MCF 10A (cell line): ENCODE measurements at regions not wholly inside any gene's neighbourhood (a gene's known extent, or its start where the extent isn't known, plus 50 kb on each side); places are given as distances from the start of the nearest gene placed in this dataset.

ENCODE experiments used
- BruUV-seq: library from RNA; stranded (reverse); fragments of 400-500 nt; replicated peaks from 2 replicates; lab custom pipeline; 2021; lab: Mats Ljungman, UMichigan
- CTCF ChIA-PET: fragments of 300-600 bp; sonication (Branson Sonifier 250); formaldehyde crosslinking; extraction: SDS; loops from one replicate; lab custom pipeline; 2021; ENCODE audit warnings: antibody characterized with exemption, inconsistent platforms; lab: Yijun Ruan, JAX
- POLR2A ChIA-PET: fragments of 300-600, 350-650 bp; sonication (Branson Sonifier 250); formaldehyde crosslinking; extraction: SDS; loops from one replicate; lab custom pipeline; 2020; ENCODE audit warnings: antibody characterized with exemption, inconsistent platforms; lab: Yijun Ruan, JAX
- DNase-seq: peaks from one replicate; pipeline ENCODE4 v3.0.0-alpha.2; 2018; ENCODE audit not compliant: unreplicated experiment
- H3K27ac Mint-ChIP-seq: one replicate; pipeline ENCODE4 v1.8.0; 2022; ENCODE audit warnings: mild to moderate bottlenecking, low read depth, mixed read lengths; ENCODE audit not compliant: unreplicated experiment
- H3K27me3 Mint-ChIP-seq: one replicate; pipeline ENCODE4 v1.8.0; 2022; ENCODE audit warnings: mixed read lengths; ENCODE audit not compliant: insufficient read depth, unreplicated experiment
- H3K36me3 Mint-ChIP-seq: one replicate; pipeline ENCODE4 v1.8.0; 2022; ENCODE audit warnings: mild to moderate bottlenecking, moderate library complexity, mixed read lengths; ENCODE audit not compliant: insufficient read depth, unreplicated experiment
- H3K4me1 Mint-ChIP-seq: one replicate; pipeline ENCODE4 v1.8.0; 2022; ENCODE audit warnings: mixed read lengths; ENCODE audit not compliant: insufficient read depth, unreplicated experiment
- H3K4me3 Mint-ChIP-seq: one replicate; pipeline ENCODE4 v1.8.0; 2022; ENCODE audit warnings: mild to moderate bottlenecking, moderate library complexity, mixed read lengths; ENCODE audit not compliant: unreplicated experiment
- H3K9me3 Mint-ChIP-seq: one replicate; pipeline ENCODE4 v1.8.0; 2022; ENCODE audit warnings: mixed read lengths; ENCODE audit not compliant: unreplicated experiment
- CTCF ChIP-seq: fragments of 200-600 bp; IDR thresholded peaks from one replicate; pipeline ENCODE4 v1.8.0; 2022; ENCODE audit warnings: antibody characterized with exemption, mild to moderate bottlenecking; ENCODE audit not compliant: unreplicated experiment
- intact Hi-C: fragments of 100-400 bp; cut with micrococcal nuclease; formaldehyde crosslinking; loops from 2 replicates; pipeline ENCODE4 v1.14.1; 2022

- peaks cover 7% of the 10 kb centered on the region for H3K9me3 Mint-ChIP-seq
- peaks cover 26% of the 10 kb centered on the region for H3K27me3 Mint-ChIP-seq
- CTCF ChIA-PET = interaction anchor here (0.6 to 1.3 kb wide), 4 partner anchors 10 to 39 kb away, joined by 3 to 10 read pairs (median 3); no protein-coding TSS in a partner anchor
- BruUV-seq = no TSS peak
- H3K4me3 Mint-ChIP-seq = no peak overlapping the region
- intact Hi-C loops = no loop called here
- TF ChIP-seq CTCF = no peak
- peak; percentile 27 for DNase-seq
- POLR2A ChIA-PET = interaction anchor here (0.6 to 6.4 kb wide), 18 partner anchors 10 to 492 kb away, joined by 3 to 215 read pairs (median 4); partner anchors contain the start of gene MAOA
- H3K4me1 Mint-ChIP-seq = peaks cover 12% of the 10 kb centered on the region
- no peak overlapping the region for H3K27ac Mint-ChIP-seq
- no peaks in the 10 kb centered on the region for H3K36me3 Mint-ChIP-seq
These were observed 63.5 kb upstream of the MAOA start for GRCh38 chrX:43592597-43592996.

- TF ChIP-seq CTCF = no peak
- ChIA-PET CTCF (no interaction called here), POLR2A (interaction anchor here (0.6 to 1.4 kb wide), 7 partner anchors 13 to 81 kb away, joined by 3 to 7 read pairs (median 3); partner anchors contain the start of gene MAOA)
- Mint-ChIP-seq H3K27ac (no peak overlapping the region), H3K36me3 (no peaks in the 10 kb centered on the region), H3K4me3 (no peak overlapping the region), H3K4me1 (peaks cover 6% of the 10 kb centered on the region), H3K27me3 (peaks cover 43% of the 10 kb centered on the region), H3K9me3 (peaks cover 7% of the 10 kb centered on the region)
- intact Hi-C loops = no loop called here
- peak; percentile 47 for DNase-seq
- BruUV-seq = no TSS peak
These were observed 60.2 kb upstream of the MAOA start for GRCh38 chrX:43595931-43596330.

GRCh38 chrX:43604753-43605152, 51.3 kb upstream of the MAOA start:
- H3K27ac Mint-ChIP-seq = peak overlapping the region; percentile 92
- no peak for TF ChIP-seq CTCF
- intact Hi-C loops = no loop called here
- H3K27me3 Mint-ChIP-seq = peaks cover 45% of the 10 kb centered on the region
- no TSS peak for BruUV-seq
- DNase-seq = no peak
- ChIA-PET CTCF (interaction anchor here (0.8 kb wide), 1 partner anchor 103 kb away, joined by 3 read pairs; no protein-coding TSS in a partner anchor), POLR2A (interaction anchor here (0.7 to 1.8 kb wide), 5 partner anchors 11 to 53 kb away, joined by 3 to 7 read pairs (median 4); partner anchors contain the start of gene MAOA)
- H3K4me1 Mint-ChIP-seq = no peaks in the 10 kb centered on the region
- peaks cover 18% of the 10 kb centered on the region for H3K9me3 Mint-ChIP-seq
- no peak overlapping the region for H3K4me3 Mint-ChIP-seq
- peaks cover 6% of the 10 kb centered on the region for H3K36me3 Mint-ChIP-seq

- no peak for DNase-seq
- no peaks in the 10 kb centered on the region for H3K4me1 Mint-ChIP-seq
- CTCF ChIA-PET = no interaction called here
- peaks cover 44% of the 10 kb centered on the region for H3K27me3 Mint-ChIP-seq
- H3K27ac Mint-ChIP-seq = peak overlapping the region; percentile 92
- peaks cover 24% of the 10 kb centered on the region for H3K9me3 Mint-ChIP-seq
- H3K4me3 Mint-ChIP-seq = no peak overlapping the region
- POLR2A ChIA-PET = interaction anchor here (0.7 to 1.6 kb wide), 2 partner anchors 10 to 52 kb away, joined by 3 read pairs; no protein-coding TSS in a partner anchor
- no peak for TF ChIP-seq CTCF
- intact Hi-C loops = no loop called here
- BruUV-seq = no TSS peak
- H3K36me3 Mint-ChIP-seq = peaks cover 6% of the 10 kb centered on the region
These were observed 50.7 kb upstream of the MAOA start for GRCh38 chrX:43605351-43605750.
